ENCODE measurements at regions not wholly inside any gene's neighbourhood (a gene's known extent, or its start where the extent isn't known, plus 50 kb on each side); places are given as distances from the start of the nearest gene placed in this dataset.
A peak's percentile ranks its signal among the peaks of the same experiment; 100 is the strongest.
"Not testable (repeated sequence)": the region's sequence is repeated elsewhere in the genome, so short reads cannot be mapped to it uniquely, and the experiment has no call there.

DNA sequence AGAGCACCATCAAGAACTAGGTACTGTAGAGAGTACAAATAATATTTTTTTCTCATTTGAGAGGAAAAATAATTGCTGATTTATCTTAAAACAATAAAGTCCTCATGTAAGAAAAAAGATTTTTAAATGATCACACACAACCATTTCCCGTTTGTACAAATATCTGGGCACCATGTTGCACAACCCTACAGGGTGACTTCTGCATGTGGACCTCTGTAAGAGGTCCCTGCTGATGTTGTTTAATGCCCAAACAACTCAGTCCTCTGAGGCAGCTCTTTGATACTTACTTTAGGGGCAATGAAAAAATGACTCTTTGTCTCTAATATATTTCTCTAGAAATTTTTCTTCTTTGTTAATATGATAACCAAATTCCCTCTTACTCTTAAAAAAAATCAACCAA is 168.1 kb upstream of the SATB1 start:
- ATAC-seq = no peak

DNA sequence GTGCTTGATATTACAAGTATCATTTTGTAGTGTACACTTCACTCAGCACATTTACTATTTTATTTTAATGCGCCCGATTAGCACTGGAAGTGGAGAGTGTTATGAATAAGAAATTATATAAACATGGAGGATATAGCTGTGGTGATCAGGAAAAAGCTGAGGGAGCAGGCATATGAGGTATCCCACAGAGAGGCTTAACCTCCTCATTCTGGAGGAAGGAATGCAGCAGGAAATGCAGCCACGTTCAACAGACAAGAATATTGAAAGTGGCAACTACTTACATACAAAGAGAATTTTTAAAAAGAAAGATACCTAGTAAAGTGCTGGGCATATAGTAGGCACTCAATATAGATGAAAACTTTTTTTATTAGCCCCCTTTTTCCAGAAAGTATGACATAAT is 166.0 kb upstream of the SATB1 start:
- no peak for ATAC-seq

DNA sequence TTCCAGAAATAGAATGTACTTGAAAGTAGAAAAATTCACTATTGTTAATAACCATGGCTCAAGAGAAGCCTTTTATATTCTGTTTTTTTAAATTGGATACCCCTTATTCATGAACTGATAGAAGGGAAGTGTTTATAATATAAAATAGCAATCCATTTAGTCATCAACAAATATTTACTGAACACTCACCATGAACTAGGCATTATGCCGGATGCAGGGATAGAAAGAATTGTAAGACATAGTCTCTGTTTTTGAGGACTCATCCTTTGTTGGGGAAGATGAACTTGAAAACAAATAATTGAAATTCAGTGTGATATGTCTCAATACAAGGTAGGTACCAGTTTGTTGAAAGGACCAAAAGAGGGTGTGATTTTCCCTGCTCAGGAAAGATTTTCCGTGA is 160.9 kb upstream of the SATB1 start:
- no peak for ATAC-seq

DNA sequence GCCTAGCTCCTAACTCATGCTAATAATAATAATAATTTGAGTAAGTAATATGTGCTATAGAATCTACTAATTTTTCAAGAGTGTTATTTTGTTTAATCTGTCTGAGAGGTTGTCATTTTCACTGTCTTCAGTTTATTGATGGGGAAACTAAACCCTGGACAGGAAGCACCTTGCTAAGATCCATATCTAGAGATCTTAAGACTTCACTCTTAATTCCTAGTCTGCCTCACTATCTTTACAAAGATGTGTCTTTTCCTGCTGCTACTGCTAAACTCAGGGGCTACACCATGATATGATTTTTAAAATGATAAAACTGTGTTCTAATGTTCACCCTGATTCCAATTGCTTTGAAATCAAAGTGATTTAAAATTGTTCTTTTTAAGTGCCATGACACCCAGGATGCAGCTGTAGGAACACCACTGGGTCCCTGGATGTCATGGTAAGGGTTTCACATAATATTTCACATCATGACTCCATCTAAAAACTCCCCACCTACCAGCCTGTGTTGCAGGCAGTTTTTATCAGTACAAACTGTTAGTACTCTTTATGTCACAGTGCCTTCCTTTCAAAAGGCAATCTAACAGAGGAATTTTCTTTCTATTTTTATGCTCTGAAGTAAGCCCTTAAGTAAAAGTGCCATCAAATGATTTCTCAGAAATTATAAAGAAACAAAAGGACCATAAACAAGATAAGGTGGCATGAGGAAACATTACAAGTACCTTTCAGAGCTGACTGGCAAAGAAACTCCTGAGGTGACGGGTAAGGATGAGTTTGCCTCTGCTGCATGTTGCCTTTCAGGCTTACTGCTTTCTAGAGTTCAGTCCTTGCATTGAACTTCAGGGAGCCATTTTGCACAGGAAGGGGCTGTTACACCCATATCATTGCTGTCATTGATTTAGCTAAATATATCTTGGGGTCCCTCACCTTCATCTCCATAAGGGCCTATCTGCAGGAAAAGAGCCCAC is 160.1 kb upstream of the SATB1 start:
- ATAC-seq = no peak

DNA sequence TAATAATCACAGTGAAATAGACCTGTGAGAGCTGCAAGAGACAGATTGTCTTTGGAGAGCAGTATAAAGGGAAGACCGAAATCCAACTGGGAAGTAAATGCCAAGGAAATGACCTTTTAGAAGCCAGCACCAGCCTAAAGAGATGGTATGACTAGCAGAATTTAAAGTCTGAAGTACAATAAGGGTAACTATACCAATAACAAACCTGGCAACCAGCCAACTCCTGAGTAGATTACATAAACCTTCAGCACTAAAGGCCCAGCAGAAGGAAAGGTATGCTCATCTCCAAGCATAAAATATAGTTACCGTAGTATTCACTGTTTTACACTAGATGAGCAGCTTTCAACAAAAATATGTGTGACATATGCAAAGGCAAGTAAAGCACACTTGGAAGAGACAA is 155.1 kb upstream of the SATB1 start:
- no peak for ATAC-seq

DNA sequence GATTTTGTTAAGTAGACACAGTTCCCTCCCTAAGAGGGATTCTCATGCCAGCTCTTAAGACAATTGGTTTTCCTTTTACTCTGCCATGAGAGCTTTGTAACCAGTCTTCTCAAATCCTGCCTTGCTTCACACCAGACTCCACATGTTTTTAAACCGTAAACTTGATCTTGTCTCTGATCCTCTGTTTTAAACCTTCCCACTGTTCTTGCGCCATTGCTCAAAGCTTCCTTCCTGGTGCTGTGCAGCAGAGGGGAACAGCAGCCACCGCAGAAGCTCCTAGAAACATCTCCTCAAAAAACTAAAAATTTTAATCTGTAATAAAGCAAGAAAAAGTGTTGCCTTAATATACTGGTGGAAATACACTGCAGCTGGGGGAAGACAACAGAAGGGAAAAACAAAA is 154.5 kb upstream of the SATB1 start:
- no peak for ATAC-seq

DNA sequence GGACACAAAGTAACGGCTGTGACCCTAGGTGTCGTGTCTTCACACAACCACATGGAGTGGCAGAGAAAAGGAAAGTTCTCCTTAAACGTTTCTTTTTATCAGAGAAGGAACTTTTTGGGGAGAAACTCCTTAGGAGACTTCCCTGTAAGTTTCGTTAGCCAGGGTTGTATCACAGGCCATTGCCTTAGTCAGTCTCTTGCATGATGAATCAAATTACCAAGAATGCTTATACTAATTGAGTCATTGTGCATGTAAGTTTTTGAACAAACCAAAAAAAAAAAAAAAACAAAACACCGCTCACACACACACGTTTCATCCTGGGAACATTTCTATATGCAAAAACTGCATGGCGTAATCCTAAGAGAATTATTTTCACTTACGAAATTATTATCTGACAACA is 150.4 kb upstream of the SATB1 start:
- ATAC-seq = peak in 1 of 2 donors; percentile 41

DNA sequence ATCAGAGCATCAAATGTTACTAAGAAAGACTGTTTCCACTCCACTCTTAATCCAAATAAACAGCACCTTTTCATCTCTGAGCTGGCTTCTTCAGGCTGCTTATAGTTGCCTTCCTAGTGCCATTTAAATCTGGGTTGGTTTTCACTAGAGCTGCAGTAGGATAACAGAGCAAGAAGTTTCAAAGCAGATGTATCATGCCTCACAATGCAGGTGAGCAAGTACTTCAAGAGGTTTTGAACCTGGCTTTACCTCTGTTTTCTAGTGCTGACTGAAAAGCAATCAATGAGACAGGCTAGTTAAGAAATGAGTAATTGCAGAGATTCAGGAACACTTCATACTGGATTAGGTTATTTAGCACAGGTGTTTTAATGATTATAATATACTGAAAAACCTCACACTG is 147.7 kb upstream of the SATB1 start:
- peak in 1 of 2 donors; percentile 17 for ATAC-seq

DNA sequence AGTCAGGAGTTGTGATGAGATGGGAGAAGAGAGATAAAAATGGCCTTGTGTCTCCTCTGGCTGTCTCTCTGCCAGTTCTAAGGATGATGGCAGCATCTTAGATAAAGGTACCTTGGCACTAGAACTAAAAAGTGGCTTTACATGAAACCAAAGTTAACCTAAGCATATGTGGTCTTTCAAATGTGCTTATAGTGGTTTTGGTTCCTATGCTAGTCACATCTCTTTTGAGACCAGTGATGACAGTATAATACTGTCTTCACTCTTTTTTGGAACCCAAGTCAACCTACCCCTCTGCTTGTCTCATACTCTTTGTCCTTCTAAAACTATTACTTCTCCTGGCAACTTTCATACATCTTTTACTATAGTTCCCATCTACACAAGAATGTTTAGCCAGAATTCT is 142.2 kb upstream of the SATB1 start:
- no peak for ATAC-seq

DNA sequence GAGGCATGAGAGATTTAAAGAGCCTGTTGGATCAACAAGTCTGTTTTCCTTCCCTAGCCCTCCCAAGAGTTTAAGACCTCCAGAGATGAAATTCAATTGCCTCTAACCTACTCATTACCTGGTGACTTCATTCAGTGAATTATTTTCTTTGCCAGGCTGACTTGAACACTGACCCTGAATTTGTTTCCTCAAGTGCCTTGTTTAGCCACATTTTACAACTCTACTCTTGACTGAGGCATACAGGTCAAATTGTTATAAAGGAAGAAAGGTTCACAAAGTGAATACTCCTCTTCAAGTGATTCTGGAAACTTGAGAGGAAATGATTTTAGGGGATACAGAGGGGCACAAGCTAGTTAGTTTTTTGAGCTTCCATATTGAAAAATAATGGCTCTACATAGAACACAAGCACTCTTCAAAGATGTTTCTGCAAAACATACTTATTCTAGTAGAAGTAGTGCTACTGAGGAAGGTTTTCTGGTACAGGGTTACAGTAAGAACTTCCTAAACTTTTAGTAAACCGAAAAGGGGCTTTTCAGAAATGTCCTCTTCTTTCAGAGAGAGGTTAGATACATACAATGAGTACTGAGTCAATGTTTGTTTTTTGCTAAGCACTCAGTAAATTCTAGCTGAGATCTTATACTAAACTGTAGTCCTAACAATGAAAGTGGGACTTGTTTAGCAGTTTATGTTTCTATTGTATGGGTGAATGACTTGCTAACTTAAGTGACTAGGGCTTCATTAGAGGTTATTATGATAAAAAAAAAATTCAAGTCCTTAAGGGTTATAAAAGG is 137.4 kb upstream of the SATB1 start:
- ATAC-seq = no peak

DNA sequence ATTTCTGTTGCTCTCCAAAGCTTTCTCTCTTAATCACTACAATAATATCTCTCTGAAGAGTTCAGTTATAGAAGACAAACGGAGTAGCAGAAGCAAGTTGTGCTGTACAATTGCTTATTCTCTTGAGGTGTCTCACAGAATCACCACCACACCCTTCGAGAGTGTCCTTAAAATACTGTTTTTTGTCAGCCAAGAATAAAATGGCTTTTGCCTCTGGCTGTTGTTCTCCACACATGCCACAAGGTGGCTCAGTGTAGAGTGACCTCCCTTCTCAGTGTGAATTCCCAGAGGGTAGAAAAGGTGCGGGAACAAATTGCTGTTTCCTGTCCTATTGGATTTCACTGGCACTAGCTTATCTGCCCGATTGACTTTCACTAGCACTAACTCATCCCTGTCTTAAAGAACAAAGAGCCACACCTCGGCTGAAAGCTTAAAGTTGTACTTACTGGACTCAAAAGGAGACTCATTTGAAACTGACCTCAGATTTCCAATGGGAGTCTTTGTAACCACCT is 134.2 kb upstream of the SATB1 start:
- peak; percentile 5 to 20 for ATAC-seq

DNA sequence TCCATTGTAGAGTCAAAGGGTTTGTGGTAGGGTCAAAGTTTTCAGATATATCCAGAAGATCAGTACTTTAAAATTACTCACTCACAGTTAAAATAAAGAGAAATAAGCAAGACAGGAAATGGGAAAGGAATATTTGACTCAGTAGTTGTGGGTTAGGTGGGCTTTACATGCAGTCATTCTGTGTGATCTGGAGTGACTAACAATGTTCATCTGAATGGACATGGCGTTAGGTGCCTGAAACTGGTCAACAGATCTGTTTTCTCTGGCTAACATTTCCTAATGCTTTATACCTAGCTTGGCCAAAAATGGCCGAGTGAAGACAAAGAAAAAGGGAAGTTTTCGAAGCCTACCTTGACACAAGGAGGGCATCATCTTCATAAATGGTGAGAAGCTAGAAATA is 133.4 kb upstream of the SATB1 start:
- no peak for ATAC-seq

DNA sequence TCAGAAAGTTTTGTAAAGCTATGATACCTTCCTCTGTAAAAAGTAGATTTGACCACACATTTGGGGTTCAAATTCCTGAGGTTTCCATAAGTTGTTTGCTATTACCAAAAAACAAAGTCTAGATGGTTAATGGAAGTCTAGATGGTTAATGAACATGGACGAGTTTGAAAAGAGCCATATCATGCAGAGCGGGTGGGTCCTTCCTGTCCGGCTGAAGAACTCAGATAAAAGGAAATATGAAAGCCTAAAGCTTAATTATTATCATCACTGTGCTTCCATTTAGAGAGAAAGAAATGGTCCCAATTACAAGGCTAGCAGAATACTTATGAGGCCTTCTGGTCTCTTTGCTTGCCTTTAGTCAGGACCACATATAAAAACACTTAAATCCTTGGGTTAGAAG is 132.1 kb upstream of the SATB1 start:
- ATAC-seq = no peak

DNA sequence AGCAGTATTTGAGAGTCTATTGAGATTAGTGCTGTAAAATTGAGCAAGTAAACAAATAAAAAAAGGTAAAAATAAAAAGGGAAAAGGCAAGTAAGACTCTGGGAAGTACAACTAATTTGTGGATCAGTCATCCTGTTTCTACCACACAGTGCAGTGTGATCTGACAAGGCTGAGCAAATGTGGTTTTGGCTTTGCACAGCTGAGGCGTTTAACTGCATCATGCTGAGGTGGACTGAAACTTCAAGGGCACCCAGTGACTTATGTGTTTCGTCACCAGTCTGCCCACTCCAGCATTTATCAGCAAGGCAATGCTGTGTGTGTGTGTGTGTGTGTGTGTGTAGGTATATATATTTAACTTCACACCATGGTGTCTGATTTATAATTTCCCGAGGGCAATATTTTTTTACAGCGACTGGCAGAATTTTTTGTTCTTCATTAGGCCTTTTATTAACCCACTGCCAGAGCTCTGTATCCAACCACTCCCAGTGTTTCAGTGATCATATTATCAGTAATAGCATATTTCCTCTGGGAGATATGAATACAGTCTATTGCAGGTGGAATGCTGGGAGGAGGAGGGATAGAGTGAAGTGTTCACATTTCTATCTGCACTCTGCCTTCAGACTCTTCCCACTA is 131.5 kb upstream of the SATB1 start:
- peak; percentile 96 to 97 for ATAC-seq

DNA sequence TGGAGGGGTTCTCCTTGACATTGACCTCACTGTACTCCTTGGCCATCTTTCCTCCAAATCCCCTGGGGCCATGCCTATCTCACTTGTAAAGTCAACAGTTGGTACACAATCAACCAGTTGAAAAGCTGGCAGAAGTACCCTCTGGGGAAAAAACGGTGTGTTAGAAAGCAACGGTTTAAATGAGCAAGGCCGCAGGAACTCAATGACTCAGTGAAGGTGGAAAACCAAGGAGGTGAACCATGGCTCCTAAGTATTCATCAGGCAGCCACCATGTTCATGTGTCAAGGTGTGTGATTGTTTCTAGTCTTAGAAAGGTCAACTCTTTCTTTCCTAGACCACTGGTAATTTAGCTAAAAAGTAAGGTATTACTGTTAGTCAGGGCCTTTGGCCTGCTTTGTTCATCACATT is 130.9 kb upstream of the SATB1 start:
- peak; percentile 49 to 55 for ATAC-seq

DNA sequence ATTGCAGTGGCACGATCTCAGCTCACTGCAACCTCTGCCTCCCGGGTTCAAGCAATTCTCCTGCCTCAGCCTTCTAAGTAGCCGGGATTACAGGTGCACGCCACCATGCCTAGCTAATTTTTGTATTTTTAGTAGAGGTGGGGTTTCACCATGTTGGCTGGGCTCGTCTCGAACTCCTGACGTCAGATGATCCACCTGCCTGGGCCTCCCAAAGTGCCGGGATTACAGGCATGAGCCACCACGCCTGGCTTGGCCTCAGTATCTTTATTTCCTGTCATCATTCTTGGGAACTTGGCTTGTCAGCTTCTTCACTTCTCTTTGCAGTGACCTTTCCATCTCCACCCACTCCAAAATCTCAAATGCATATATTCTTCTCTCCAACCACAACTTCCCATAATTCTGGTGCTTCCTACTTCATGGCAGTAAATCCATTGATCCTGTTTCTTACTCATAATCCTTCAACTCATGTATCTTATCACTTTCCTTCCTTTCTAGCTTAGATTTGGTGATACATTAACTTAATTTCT is 127.5 kb upstream of the SATB1 start:
- ATAC-seq = not testable (repeated sequence)

DNA sequence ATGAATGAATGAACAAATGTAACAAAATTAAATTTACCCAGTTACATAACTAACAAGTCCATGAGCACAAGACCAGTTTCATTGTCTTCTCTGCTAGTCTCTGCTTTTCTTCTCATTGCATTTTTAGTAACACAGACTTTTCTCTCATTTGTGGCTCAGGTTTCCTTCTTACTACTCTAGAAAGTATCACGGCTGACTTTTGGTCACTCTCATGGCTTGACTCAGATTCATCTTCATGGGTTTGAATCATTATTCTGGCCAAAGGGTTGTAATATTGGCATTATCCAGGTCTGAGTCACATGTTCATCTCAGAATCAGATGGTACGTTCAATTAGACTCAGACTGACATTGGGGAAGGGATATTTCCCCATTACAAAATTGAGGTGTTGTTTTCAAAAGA is 121.5 kb upstream of the SATB1 start:
- ATAC-seq = no peak

DNA sequence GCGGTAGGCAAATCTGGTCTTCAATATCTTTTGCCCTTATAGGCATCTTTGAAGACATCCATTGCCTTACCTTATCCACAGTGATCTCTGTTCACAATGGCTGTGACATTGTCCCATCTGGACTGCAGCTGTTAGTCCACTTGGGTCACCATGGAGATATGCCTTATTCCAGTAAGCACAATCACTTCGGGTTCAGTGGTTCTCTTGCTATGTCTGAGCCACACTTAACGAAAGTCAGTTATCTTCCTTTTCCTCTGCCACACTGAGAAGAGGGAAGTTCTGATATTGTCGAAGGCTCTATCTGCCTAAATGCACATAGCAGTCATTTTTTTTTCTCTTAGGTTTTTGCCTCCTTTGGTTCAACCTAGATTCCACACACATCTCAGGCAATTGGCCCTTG is 119.0 kb upstream of the SATB1 start:
- ATAC-seq = no peak

DNA sequence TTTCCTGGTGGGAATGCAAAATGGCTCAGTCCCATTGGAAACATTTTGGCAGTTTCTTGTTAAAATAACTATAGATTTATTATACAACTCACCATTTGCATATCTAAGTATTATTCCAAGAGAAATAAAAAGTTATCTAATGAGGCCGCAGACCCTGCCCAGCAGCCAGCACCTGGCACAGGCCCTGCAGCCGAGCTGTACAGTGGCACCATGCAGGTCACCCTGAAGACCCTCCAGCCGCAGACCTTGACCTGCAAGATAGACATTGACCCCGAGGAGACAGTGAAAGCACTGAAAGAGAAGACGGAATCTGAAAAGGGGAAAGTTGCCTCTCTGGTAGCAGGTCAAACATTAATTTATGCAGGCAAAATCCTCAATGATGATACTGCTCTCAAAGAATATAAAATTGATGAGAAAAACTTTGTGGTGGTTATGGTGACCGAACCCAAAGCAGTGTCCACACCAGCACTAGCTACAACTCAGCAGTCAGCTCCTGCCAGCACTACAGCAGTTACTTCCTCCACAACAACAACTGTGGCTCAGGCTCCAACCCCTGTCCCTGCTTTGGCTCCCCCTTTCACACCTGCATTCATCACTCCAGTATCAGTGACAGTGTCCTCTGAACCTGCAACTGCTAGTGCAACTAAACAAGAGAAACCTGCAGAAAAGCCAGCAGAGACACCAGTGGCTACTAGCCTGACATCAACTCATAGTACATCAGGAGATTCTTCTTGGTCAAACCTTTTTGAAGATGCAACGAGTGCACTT is 113.5 kb upstream of the SATB1 start:
- no peak for ATAC-seq

DNA sequence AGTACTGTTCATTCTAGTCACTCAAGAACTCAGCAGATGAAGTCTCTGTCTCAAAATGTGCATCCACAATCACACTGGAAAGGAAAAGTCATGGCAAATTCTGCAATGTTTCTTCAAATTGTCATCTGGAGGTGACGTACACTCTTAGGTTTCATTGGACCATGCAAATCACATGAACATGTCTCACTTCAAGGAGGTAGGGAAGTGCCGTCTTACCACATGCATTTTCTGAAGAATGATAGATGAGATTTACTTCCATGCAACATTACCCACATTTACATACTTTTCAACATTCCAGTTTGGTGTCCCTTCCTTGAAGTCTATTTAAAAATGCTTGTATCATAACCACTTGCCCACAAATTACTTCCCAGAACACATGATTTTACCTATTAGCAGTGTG is 107.9 kb upstream of the SATB1 start:
- ATAC-seq = no peak

DNA sequence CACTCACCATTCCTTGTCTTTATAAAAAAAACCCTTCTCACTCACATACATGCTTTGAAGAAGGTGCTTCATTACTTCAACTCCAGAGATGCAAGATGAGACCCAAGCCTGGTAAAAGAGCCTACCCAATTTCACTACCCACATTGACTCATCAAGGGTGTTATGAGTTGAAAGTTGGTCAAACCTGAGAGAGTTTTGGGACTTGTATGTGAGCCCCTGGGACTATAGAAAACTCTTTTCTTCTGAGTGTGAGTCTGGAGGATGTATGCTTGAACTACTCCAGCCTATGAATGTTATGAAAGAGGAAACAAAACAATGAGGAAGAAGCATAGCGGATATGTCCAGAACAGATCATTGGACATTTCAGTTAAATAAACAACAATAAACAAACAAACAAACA is 106.5 kb upstream of the SATB1 start:
- peak; percentile 48 to 59 for ATAC-seq

DNA sequence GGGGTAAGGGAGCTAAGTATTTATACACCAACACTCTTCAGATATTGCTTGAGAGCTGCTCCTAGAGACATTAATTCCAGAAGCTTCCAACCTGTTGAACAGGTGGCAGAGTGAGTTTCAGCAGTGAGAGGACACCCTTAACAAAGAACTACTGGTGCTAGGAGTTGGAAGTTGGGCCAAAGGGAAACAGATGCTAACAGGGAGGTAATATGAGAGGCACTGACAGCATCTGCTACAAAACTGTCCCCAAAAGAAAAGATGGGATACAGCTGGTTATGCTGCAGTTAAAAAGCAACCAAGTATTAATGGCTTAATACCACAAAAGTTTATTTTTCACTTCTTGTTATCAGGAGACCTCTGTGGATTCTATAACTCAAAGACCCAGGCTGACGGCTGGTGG is 104.5 kb upstream of the SATB1 start:
- ATAC-seq = no peak

All from activated CD4-positive, CD25-positive, alpha-beta regulatory T cell treated with anti-CD3 and anti-CD28 coated beads, Interleukin-2, amount 50 U/mL, for 24 hours (primary cell).